ENCODE measurements at regions not wholly inside any gene's neighbourhood (a gene's known extent, or its start where the extent isn't known, plus 50 kb on each side); places are given as distances from the start of the nearest gene placed in this dataset.

GRCh38 chr1:79738101-79738500, 731.6 kb upstream of the ADGRL4 start:
- no peak overlapping the region for H2AK5ac ChIP-seq (ENCODE audit: low read depth, low read length)
- no peak overlapping the region for H2BK120ac ChIP-seq (replicated peaks; ENCODE audit: low read depth, low read length)
- H3K9ac ChIP-seq (replicated peaks in 1 of 4; ENCODE audit: extremely low read depth in 1 of 4, low read depth in 3 of 4, low read length in 3 of 4): no peak overlapping the region
- no peak overlapping the region for H3K4ac ChIP-seq (replicated peaks; ENCODE audit: insufficient read length, low read depth, low read length)
- H3K27me3 ChIP-seq (replicated peaks in 1 of 4; ENCODE audit: control insufficient read depth in 3 of 4, extremely low read depth in 1 of 4, insufficient read depth in 3 of 4, low read length in 3 of 4): no peaks in the 10 kb centered on the region
- H3K23ac ChIP-seq (ENCODE audit: insufficient read length): no peak overlapping the region
- H2BK12ac ChIP-seq (ENCODE audit: low read depth, low read length): no peak overlapping the region
- H4K91ac ChIP-seq (replicated peaks; ENCODE audit: insufficient read length, low read length): no peak overlapping the region
- POLR2A ChIA-PET (ENCODE audit: partially characterized antibody): no interaction called here
- H3K36me3 ChIP-seq (ENCODE audit: control insufficient read depth in 2 of 4, insufficient read depth in 4 of 4, low read length in 3 of 4): no peaks in the 10 kb centered on the region
- H3K18ac ChIP-seq (ENCODE audit: extremely low read depth, low read length): no peak overlapping the region
- H2BK5ac ChIP-seq (ENCODE audit: low read depth, low read length): no peak overlapping the region
- H3K4me3 ChIP-seq (ENCODE audit: extremely low read depth in 1 of 4, insufficient read depth in 2 of 4, low read depth in 3 of 4, low read length in 4 of 4): no peak overlapping the region
- H3K4me1 ChIP-seq (replicated peaks in 1 of 4; ENCODE audit: control insufficient read depth in 3 of 4, insufficient read depth in 4 of 4, low read length in 3 of 4): no peaks in the 10 kb centered on the region
- H3K27ac ChIP-seq (ENCODE audit: low read depth, low read length): no peak overlapping the region
- FAIRE-seq: no peak
- no peak overlapping the region for H4K5ac ChIP-seq (ENCODE audit: insufficient read length, low read depth, low read length)
- no peak overlapping the region for H2BK20ac ChIP-seq (ENCODE audit: low read length)
- H4K20me1 ChIP-seq (replicated peaks in 1 of 2; ENCODE audit: control insufficient read depth in 1 of 2, insufficient read depth in 2 of 2, low read length in 2 of 2): no peaks in the 10 kb centered on the region
- no peak for DNase-seq (ENCODE audit: low read depth in 1 of 2, low spot score in 2 of 2)
- H3K14ac ChIP-seq (ENCODE audit: insufficient read length): no peak overlapping the region
- no peak overlapping the region for H3K56ac ChIP-seq (replicated peaks; ENCODE audit: insufficient read length, low read depth, low read length)
- no peak overlapping the region for H2AFZ ChIP-seq (ENCODE audit: low read length)
- H3K79me2 ChIP-seq (ENCODE audit: control insufficient read depth in 1 of 2, insufficient read depth in 2 of 2, low read length in 2 of 2): no peaks in the 10 kb centered on the region
- no peaks in the 10 kb centered on the region for H3K9me3 ChIP-seq (ENCODE audit: insufficient read depth in 2 of 2, low read depth in 1 of 2, low read length in 1 of 2)
- H3K79me1 ChIP-seq (ENCODE audit: low read depth, low read length): no peaks in the 10 kb centered on the region
- CTCF ChIA-PET (ENCODE audit: partially characterized antibody): no interaction called here
- no peak overlapping the region for H3K4me2 ChIP-seq (ENCODE audit: insufficient read depth in 1 of 2, low read depth in 2 of 2, low read length in 2 of 2)
- H2BK15ac ChIP-seq (ENCODE audit: low read length): no peak overlapping the region
- no peaks in the 10 kb centered on the region; the same call in 1 of the 2 replicates for H3K23me2 ChIP-seq (ENCODE audit: low read depth, low read length)
- H4K8ac ChIP-seq (ENCODE audit: extremely low read depth, insufficient read depth, low read length): no peak overlapping the region
- WGBS, 2 experiments (ENCODE audit: extremely low coverage in 1 of 2, insufficient coverage in 1 of 2, insufficient read length in 1 of 2, insufficient replicate concordance in 2 of 2, low coverage in 1 of 2, low lambda C conversion rate in 2 of 2, missing lambda C conversion rate in 1 of 2): 79% methylated on average over 1 of the region's 1 CpG; no CpG with 5 or more reads in 1 of the 2 experiments
- TF ChIP-seq GABPA (IDR thresholded peaks at IDR 0.05; ENCODE audit: borderline replicate concordance, insufficient read depth, low read length): no peak
- TF ChIP-seq MAFK (IDR thresholded peaks at IDR 0.05; ENCODE audit: low read depth, low read length): no peak

Measured in H1 (cell line).